DMS53 treated with DMSO at 0.1 percent for 48 hours (cell line): ENCODE measurements at regions not wholly inside any gene's neighbourhood (a gene's known extent, or its start where the extent isn't known, plus 50 kb on each side); places are given as distances from the start of the nearest gene placed in this dataset.

Source experiments
- DNase-seq: peaks from one replicate; lab custom pipeline; 2025; ENCODE audit not compliant: unreplicated experiment; lab: John Stamatoyannopoulos, UW

- DNase-seq: no peak
These were observed 152.9 kb downstream of the TTC32 start for GRCh38 chr2:19748711-19749506.

- no peak for DNase-seq
These were observed 153.8 kb downstream of the TTC32 start for GRCh38 chr2:19748073-19748375.

- DNase-seq: no peak
These were observed 154.3 kb downstream of the TTC32 start for GRCh38 chr2:19747310-19748072.

- DNase-seq: no peak
These were observed 155.0 kb downstream of the TTC32 start for GRCh38 chr2:19746611-19747309.

- DNase-seq: no peak
These were observed 155.6 kb downstream of the TTC32 start for GRCh38 chr2:19746137-19746600.

GRCh38 chr2:19745318-19746136 lies 156.3 kb downstream of the TTC32 start:
- no peak for DNase-seq

GRCh38 chr2:19744456-19745199 lies 157.2 kb downstream of the TTC32 start:
- no peak for DNase-seq

GRCh38 chr2:19743641-19744040 lies 158.1 kb downstream of the TTC32 start:
- no peak for DNase-seq

GRCh38 chr2:19742872-19743271 lies 158.9 kb downstream of the TTC32 start:
- DNase-seq: no peak

- no peak for DNase-seq
These were observed 162.5 kb downstream of the TTC32 start for GRCh38 chr2:19739256-19739655.

- DNase-seq: no peak
These were observed 163.1 kb downstream of the TTC32 start for GRCh38 chr2:19738707-19739106.

- DNase-seq: no peak
These were observed 165.5 kb downstream of the TTC32 start for GRCh38 chr2:19736191-19736831.

- DNase-seq: no peak
These were observed 167.8 kb downstream of the TTC32 start for GRCh38 chr2:19733951-19734425.

- DNase-seq: no peak
These were observed 168.4 kb downstream of the TTC32 start for GRCh38 chr2:19733390-19733789.

GRCh38 chr2:19732255-19732654 lies 169.5 kb downstream of the TTC32 start:
- no peak for DNase-seq

- DNase-seq: no peak
These were observed 170.3 kb downstream of the TTC32 start for GRCh38 chr2:19731515-19731914.

- no peak for DNase-seq
These were observed 170.7 kb downstream of the TTC32 start for GRCh38 chr2:19731037-19731436.

GRCh38 chr2:19728125-19728524 lies 173.7 kb downstream of the TTC32 start:
- no peak for DNase-seq

GRCh38 chr2:19725392-19725791 lies 176.4 kb downstream of the TTC32 start:
- DNase-seq: no peak

GRCh38 chr2:19723021-19723420 lies 178.8 kb downstream of the TTC32 start:
- DNase-seq: no peak
